ENCODE measurements at regions not wholly inside any gene's neighbourhood (a gene's known extent, or its start where the extent isn't known, plus 50 kb on each side); places are given as distances from the start of the nearest gene placed in this dataset.

DNA sequence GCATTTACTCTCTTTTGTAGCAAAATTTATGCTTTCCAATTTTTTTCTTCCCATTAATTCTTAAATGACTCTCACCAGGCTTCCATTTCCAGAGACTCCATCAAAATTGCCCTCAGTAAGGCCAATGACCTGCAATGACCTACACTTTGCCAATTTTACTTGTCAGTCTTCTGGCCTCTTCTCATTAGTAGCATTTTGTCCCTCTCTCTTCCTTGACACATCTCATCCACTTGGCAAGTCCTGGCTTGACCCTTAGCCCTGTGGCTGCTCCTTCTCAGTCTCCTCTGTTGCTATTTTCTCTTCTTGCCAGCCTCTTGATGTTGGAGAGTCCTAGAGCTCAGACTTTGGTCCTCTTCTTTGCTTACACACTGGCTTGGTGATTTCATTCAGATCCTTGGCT is 166.1 kb upstream of the MTPN start:
- TF ChIP-seq SIN3A (IDR thresholded peaks at IDR 0.05; ENCODE audit: borderline replicate concordance, insufficient read depth, low read depth, low read length), result no peak
- no peak for TF ChIP-seq TCF7L2 (IDR thresholded peaks at IDR 0.05; ENCODE audit: low read depth, low read length)
- TF ChIP-seq, protein P1, sequence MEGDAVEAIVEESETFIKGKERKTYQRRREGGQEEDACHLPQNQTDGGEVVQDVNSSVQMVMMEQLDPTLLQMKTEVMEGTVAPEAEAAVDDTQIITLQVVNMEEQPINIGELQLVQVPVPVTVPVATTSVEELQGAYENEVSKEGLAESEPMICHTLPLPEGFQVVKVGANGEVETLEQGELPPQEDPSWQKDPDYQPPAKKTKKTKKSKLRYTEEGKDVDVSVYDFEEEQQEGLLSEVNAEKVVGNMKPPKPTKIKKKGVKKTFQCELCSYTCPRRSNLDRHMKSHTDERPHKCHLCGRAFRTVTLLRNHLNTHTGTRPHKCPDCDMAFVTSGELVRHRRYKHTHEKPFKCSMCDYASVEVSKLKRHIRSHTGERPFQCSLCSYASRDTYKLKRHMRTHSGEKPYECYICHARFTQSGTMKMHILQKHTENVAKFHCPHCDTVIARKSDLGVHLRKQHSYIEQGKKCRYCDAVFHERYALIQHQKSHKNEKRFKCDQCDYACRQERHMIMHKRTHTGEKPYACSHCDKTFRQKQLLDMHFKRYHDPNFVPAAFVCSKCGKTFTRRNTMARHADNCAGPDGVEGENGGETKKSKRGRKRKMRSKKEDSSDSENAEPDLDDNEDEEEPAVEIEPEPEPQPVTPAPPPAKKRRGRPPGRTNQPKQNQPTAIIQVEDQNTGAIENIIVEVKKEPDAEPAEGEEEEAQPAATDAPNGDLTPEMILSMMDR (IDR thresholded peaks at IDR 0.05), result no peak
- TF ChIP-seq, protein P2, sequence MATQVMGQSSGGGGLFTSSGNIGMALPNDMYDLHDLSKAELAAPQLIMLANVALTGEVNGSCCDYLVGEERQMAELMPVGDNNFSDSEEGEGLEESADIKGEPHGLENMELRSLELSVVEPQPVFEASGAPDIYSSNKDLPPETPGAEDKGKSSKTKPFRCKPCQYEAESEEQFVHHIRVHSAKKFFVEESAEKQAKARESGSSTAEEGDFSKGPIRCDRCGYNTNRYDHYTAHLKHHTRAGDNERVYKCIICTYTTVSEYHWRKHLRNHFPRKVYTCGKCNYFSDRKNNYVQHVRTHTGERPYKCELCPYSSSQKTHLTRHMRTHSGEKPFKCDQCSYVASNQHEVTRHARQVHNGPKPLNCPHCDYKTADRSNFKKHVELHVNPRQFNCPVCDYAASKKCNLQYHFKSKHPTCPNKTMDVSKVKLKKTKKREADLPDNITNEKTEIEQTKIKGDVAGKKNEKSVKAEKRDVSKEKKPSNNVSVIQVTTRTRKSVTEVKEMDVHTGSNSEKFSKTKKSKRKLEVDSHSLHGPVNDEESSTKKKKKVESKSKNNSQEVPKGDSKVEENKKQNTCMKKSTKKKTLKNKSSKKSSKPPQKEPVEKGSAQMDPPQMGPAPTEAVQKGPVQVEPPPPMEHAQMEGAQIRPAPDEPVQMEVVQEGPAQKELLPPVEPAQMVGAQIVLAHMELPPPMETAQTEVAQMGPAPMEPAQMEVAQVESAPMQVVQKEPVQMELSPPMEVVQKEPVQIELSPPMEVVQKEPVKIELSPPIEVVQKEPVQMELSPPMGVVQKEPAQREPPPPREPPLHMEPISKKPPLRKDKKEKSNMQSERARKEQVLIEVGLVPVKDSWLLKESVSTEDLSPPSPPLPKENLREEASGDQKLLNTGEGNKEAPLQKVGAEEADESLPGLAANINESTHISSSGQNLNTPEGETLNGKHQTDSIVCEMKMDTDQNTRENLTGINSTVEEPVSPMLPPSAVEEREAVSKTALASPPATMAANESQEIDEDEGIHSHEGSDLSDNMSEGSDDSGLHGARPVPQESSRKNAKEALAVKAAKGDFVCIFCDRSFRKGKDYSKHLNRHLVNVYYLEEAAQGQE (IDR thresholded peaks at IDR 0.05; ENCODE audit: insufficient read depth in 1 of 2, low read depth in 2 of 2, low read length in 1 of 2), result no peak
- no peak for TF ChIP-seq POLR2AphosphoS5 (IDR thresholded peaks at IDR 0.05; ENCODE audit: low read depth, low read length)
- in situ Hi-C loops (cut with HindIII; ENCODE audit: low pct_unique_long_range_greater_than_20kb, low sequenced_read_pairs) (no loop called here), intact Hi-C loops (cut with micrococcal nuclease; ENCODE audit: unreplicated experiment) (no loop called here)
- no peak for ATAC-seq
- no peak for DNase-seq (ENCODE audit: low read depth, low spot score)
- no peak overlapping the region for H3K4me3 ChIP-seq (ENCODE audit: low read depth in 2 of 2, low read length in 2 of 2)
- BruUV-seq (replicated peaks), result no TSS peak
- 0 out of 2 replicates have a peak, but pooled peaks cover 2% of the 10 kb centered on the region for H3K27me3 ChIP-seq (ENCODE audit: control insufficient read depth, insufficient read depth, low read length)
- ChIA-PET POLR2A (no interaction called here), CTCF (no interaction called here)
- no peaks in the 10 kb centered on the region for H3K9me3 ChIP-seq (ENCODE audit: control insufficient read depth, insufficient read depth, low read depth, low read length)
- H3K27ac ChIP-seq (ENCODE audit: low read length), result no peak overlapping the region
- H3K36me3 ChIP-seq (ENCODE audit: control insufficient read depth, insufficient read depth, low read length), result no peaks in the 10 kb centered on the region
- no peaks in the 10 kb centered on the region for H3K4me1 ChIP-seq (ENCODE audit: control insufficient read depth, insufficient read depth, low read length)

DNA sequence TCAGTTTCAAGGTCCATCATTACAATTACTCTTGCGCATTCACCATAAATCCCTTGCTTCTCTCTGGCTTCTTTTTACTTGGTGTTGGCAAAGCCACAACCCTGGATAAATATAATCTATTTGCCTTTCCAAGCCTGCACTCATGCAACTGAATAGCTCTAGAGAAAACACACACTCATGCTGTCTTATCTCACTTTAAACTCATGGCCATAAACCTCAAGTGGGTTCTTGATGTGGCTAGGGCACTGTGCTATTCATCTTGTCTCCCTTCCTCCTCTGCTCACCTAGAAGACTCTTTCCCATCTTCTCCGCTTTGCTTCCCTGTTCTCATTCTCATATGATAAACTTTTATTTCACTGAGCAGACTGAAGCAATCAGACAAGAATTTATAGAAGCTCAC is 165.4 kb upstream of the MTPN start:
- Histone ChIP-seq H3K36me3 (ENCODE audit: control insufficient read depth, insufficient read depth, low read length) (no peaks in the 10 kb centered on the region), H3K4me3 (ENCODE audit: low read depth in 2 of 2, low read length in 2 of 2) (no peak overlapping the region), H3K9me3 (ENCODE audit: control insufficient read depth, insufficient read depth, low read depth, low read length) (no peaks in the 10 kb centered on the region), H3K27ac (ENCODE audit: low read length) (no peak overlapping the region), H3K27me3 (ENCODE audit: control insufficient read depth, insufficient read depth, low read length) (peaks cover 2% of the 10 kb centered on the region; the same call in 1 of the 2 replicates), H3K4me1 (ENCODE audit: control insufficient read depth, insufficient read depth, low read length) (no peaks in the 10 kb centered on the region)
- no TSS peak for BruUV-seq (replicated peaks)
- intact Hi-C loops (cut with micrococcal nuclease; ENCODE audit: unreplicated experiment) (no loop called here), in situ Hi-C loops (cut with HindIII; ENCODE audit: low pct_unique_long_range_greater_than_20kb, low sequenced_read_pairs) (no loop called here)
- ChIA-PET CTCF (no interaction called here), POLR2A (no interaction called here)
- no peak for ATAC-seq
- TF ChIP-seq, protein P2 (IDR thresholded peaks at IDR 0.05; ENCODE audit: insufficient read depth in 1 of 2, low read depth in 2 of 2, low read length in 1 of 2), result no peak
- TF ChIP-seq SIN3A (IDR thresholded peaks at IDR 0.05; ENCODE audit: borderline replicate concordance, insufficient read depth, low read depth, low read length), result no peak
- TF ChIP-seq, protein P1 (IDR thresholded peaks at IDR 0.05), result no peak
- TF ChIP-seq TCF7L2 (IDR thresholded peaks at IDR 0.05; ENCODE audit: low read depth, low read length), result no peak
- no peak for DNase-seq (ENCODE audit: low read depth, low spot score)

Data from Panc1 (cell line).